NCI-H748 treated with DMSO at 0.1 percent for 48 hours (cell line): ENCODE measurements at regions not wholly inside any gene's neighbourhood (a gene's known extent, or its start where the extent isn't known, plus 50 kb on each side); places are given as distances from the start of the nearest gene placed in this dataset.
"Not testable (repeated sequence)": the region's sequence is repeated elsewhere in the genome, so short reads cannot be mapped to it uniquely, and the experiment has no call there.

Source experiments
- DNase-seq: peaks from one replicate; lab custom pipeline; 2025; lab: John Stamatoyannopoulos, UW

GRCh38 chr3:82410366-82410765 lies 648.9 kb upstream of the GBE1 start:
- peak; percentile 7 for DNase-seq

- no peak for DNase-seq
Measured at GRCh38 chr3:82409842-82410241, 648.4 kb upstream of the GBE1 start.

GRCh38 chr3:82392203-82392775 lies 630.8 kb upstream of the GBE1 start:
- no peak for DNase-seq

GRCh38 chr3:82390868-82391267 lies 629.4 kb upstream of the GBE1 start:
- DNase-seq = no peak

- DNase-seq = no peak
Measured at GRCh38 chr3:82386647-82387046, 625.2 kb upstream of the GBE1 start.

- DNase-seq = no peak
Measured at GRCh38 chr3:82384181-82384580, 622.7 kb upstream of the GBE1 start.

- DNase-seq = no peak
Measured at GRCh38 chr3:82382831-82383230, 621.4 kb upstream of the GBE1 start.

- no peak for DNase-seq
Measured at GRCh38 chr3:82378392-82378791, 616.9 kb upstream of the GBE1 start.

- DNase-seq = no peak
Measured at GRCh38 chr3:82376883-82377282, 615.4 kb upstream of the GBE1 start.

GRCh38 chr3:82373833-82374232 lies 612.4 kb upstream of the GBE1 start:
- not testable (repeated sequence) for DNase-seq

GRCh38 chr3:82364827-82365226 lies 603.4 kb upstream of the GBE1 start:
- no peak for DNase-seq

GRCh38 chr3:82363131-82363530 lies 601.7 kb upstream of the GBE1 start:
- DNase-seq = no peak

GRCh38 chr3:82355228-82355627 lies 593.8 kb upstream of the GBE1 start:
- DNase-seq = no peak

- no peak for DNase-seq
Measured at GRCh38 chr3:82354228-82354627, 592.8 kb upstream of the GBE1 start.

GRCh38 chr3:82353306-82354171 lies 592.1 kb upstream of the GBE1 start:
- DNase-seq = no peak

GRCh38 chr3:82347585-82347984 lies 586.1 kb upstream of the GBE1 start:
- no peak for DNase-seq

GRCh38 chr3:82342521-82342920 lies 581.1 kb upstream of the GBE1 start:
- no peak for DNase-seq

GRCh38 chr3:82329300-82329699 lies 567.9 kb upstream of the GBE1 start:
- DNase-seq = no peak

- no peak for DNase-seq
Measured at GRCh38 chr3:82311901-82312300, 550.5 kb upstream of the GBE1 start.

- DNase-seq = no peak
Measured at GRCh38 chr3:82308755-82309154, 547.3 kb upstream of the GBE1 start.

GRCh38 chr3:82306189-82306588 lies 544.7 kb upstream of the GBE1 start:
- no peak for DNase-seq

- no peak for DNase-seq
Measured at GRCh38 chr3:82294609-82295008, 533.2 kb upstream of the GBE1 start.

- no peak for DNase-seq
Measured at GRCh38 chr3:82293867-82294266, 532.4 kb upstream of the GBE1 start.

- DNase-seq = no peak
Measured at GRCh38 chr3:82293435-82293834, 532.0 kb upstream of the GBE1 start.
